GM10266 (cell line): ENCODE measurements at regions not wholly inside any gene's neighbourhood (a gene's known extent, or its start where the extent isn't known, plus 50 kb on each side); places are given as distances from the start of the nearest gene placed in this dataset.

Experiments
- DNase-seq: peaks from one replicate; pipeline ENCODE4 v3.0.0; 2012; ENCODE audit errors: extremely low spot score
- TF ChIP-seq, protein P1 (sequence below): IDR thresholded peaks from 2 replicates; pipeline ENCODE4 v1.5.1; 2012; ENCODE audit warnings: mild to moderate bottlenecking, low read depth; ENCODE audit not compliant: control insufficient read depth, insufficient read depth; ENCODE audit errors: missing control alignments

DNA sequence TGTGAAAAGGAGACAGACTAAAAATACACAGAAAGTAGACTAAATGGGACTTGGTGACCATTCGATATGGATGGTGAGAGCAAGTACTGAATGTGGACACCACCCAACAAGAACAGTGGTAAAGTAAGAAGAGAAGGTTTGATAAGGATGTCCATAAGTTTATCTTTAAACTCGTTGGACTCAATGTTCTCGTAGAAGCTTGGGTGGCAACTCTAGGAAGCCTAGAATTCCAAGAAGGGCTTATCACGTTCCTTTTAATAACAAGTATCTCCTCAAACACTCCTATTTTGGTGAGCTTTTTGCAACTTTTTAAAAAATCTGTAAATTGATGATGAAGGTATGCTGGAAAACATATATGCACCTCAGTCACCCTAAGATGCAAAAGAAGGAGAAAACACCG is 108.6 kb upstream of the CDH6 start:
- no peak for DNase-seq
- TF ChIP-seq, protein P1, sequence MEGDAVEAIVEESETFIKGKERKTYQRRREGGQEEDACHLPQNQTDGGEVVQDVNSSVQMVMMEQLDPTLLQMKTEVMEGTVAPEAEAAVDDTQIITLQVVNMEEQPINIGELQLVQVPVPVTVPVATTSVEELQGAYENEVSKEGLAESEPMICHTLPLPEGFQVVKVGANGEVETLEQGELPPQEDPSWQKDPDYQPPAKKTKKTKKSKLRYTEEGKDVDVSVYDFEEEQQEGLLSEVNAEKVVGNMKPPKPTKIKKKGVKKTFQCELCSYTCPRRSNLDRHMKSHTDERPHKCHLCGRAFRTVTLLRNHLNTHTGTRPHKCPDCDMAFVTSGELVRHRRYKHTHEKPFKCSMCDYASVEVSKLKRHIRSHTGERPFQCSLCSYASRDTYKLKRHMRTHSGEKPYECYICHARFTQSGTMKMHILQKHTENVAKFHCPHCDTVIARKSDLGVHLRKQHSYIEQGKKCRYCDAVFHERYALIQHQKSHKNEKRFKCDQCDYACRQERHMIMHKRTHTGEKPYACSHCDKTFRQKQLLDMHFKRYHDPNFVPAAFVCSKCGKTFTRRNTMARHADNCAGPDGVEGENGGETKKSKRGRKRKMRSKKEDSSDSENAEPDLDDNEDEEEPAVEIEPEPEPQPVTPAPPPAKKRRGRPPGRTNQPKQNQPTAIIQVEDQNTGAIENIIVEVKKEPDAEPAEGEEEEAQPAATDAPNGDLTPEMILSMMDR, result no peak

DNA sequence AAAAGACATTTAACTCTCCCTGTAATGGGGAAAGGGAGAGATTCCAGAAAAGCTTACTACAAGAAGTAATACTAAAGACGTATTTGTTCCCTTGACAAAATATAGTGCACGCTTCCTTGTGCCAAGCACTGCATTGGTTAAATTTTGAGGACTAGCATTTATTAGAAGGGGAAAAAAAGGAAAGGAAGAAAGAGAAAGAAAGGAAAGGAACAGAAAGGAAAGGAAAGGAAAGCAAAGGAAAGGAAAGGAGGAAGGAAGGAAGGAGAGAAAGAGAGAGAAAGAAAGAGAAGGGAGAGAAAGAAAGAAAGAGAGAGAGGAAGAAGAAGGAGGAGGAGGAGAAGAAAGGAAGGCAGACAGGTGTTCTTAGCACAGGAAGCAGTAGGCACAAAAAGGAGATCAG is 110.1 kb upstream of the CDH6 start:
- TF ChIP-seq, protein P1, result no peak
- no peak for DNase-seq

DNA sequence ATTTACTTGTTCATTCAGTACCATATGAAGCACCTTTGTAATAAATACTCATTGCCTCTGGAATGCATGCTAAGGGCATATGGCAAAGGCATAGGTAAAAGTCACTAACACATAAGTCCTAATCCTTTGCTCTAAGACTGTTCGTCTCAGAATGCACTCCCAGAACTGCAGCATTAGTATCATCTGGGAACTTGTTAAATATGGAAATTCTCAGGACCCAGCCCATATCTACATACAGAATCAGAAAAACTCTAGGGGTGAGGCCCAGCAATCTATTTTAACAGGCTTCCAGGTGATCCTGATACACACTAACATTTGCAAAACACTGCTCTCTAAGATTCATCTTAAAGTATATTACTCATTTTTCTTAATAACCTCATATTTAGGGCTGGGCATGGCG is 113.8 kb upstream of the CDH6 start:
- TF ChIP-seq, protein P1, result no peak
- no peak for DNase-seq

DNA sequence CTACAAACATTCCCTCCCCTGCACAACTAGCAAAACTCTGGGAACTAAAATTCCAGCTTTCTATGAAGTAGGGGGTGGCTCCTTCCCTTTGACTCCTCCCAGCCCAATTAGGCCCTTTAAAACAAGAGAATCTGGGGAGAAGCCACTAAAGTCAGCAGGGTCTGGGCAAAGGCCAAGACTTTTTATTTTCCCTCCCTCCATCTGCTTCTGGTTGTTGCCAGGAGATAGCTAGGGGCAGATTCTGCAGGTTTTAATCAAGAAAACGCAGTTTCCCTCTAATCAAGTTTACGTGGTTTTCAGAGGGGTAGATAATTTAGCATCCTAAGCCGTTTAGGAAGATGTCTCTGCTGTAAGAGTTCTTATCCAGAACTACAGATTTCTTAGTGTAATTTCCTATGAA is 114.5 kb upstream of the CDH6 start:
- TF ChIP-seq, protein P1, result no peak
- no peak for DNase-seq

DNA sequence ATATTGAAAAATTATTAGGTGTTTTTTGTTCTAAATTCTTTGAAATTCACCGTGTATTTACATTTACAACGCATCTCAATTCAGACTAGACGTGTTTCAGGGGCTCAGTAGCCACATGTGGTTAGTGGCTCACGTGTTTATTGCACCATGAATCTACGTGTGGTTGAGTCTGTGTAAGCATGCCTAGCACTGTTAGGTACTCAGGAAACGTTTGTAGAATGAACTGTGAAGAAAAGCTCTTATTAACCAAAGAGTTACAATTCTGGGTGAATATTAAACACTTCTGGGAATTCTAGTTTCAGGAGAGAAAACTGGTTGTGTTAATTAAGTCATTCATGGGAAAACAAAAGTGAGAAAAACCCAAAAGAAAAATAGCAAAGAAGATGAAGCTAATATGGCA is 117.5 kb upstream of the CDH6 start:
- TF ChIP-seq, protein P1, result no peak
- no peak for DNase-seq

DNA sequence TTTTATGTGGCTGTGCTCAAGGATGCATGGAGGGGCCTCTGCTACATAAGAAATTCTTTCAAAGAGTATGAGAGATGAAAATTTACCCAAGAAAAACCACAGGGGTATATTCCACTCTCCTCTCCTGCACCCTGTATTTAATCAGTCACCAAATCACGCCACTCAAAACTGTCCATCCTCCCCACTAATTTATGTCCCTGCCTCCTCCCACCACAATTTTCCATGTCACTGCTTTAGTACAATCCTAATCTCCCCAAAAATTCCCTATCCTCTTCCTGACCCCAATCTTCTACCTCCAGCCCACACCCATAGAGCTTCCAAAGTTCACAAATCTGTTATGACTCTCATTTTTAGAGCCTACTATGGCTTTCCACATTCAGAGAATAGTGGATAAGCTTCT is 125.2 kb upstream of the CDH6 start:
- no peak for DNase-seq
- TF ChIP-seq, protein P1, result no peak

DNA sequence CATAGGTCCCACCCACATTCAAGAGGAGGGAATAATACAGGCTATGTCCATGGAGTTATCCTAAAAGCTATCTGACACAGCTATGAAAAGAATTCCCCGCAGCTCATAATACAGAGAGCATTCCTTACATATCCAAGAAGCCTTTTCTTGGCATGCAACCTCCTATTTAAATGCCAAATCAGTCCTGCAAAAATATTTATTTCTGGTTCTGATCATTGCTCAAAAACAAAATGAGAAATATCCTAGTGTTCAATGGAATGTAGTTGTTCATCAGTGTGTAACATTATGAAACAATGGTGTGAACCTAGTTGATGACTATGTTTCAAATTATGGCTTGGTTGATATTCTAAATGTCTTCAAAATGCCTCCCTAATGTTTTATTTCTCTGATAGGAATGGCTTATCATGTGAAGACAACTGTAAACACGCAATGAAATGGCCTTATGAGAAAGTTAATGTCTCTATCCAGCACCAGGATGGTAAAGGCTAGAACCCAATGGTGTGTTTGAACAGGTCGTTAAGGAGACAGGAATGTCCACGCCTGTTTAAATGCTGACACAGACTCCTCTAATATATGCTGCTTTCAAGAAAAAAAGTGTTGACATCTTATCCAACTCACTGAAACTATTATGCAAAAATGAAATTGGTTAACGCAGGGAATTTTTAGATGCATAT is 126.7 kb upstream of the CDH6 start:
- TF ChIP-seq, protein P1, result no peak
- DNase-seq, result no peak
